Uterus (tissue), 2 donors: ENCODE measurements at regions not wholly inside any gene's neighbourhood (a gene's known extent, or its start where the extent isn't known, plus 50 kb on each side); places are given as distances from the start of the nearest gene placed in this dataset.

Experiments
- POLR2A ChIP-seq, 2 donors: fragments of 450-650 bp; IDR thresholded peaks; one replicate each; pipeline ENCODE4 v1.6.1; 2016; ENCODE audit warnings: antibody characterized with exemption in 2 of 2, mild to moderate bottlenecking in 1 of 2, moderate library complexity in 1 of 2
- TF ChIP-seq, protein P1 (sequence below), 4 experiments: fragments of 200-600 bp in 2 of 4; fragments of 450-650 bp in 2 of 4; sonication (generic) in 2 of 4; IDR thresholded peaks; one replicate each; pipeline ENCODE4 v1.5.1; 2016 to 2019; ENCODE audit warnings: antibody characterized with exemption in 4 of 4, mild to moderate bottlenecking in 2 of 4, moderate library complexity in 1 of 4

DNA sequence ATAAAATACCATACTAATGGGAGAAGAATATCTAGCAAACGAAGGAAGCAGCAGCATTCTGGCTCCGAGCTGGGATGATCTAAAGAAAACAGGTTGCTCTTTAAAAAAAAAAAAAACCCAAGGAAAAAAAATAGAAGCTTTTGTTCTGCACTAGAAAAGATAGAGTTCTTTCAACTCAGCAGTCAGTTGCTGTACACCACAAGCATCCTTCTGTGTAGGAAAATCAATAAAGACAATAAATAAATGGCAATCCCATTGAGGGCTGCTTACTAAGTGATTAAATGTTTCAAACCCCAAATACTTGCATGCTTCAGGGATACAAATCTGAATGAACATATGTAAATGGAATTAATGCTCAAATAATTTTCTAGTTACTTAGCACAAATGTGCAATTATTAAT lies 207.1 kb downstream of the TEX36 start:
- TF ChIP-seq, protein P1, sequence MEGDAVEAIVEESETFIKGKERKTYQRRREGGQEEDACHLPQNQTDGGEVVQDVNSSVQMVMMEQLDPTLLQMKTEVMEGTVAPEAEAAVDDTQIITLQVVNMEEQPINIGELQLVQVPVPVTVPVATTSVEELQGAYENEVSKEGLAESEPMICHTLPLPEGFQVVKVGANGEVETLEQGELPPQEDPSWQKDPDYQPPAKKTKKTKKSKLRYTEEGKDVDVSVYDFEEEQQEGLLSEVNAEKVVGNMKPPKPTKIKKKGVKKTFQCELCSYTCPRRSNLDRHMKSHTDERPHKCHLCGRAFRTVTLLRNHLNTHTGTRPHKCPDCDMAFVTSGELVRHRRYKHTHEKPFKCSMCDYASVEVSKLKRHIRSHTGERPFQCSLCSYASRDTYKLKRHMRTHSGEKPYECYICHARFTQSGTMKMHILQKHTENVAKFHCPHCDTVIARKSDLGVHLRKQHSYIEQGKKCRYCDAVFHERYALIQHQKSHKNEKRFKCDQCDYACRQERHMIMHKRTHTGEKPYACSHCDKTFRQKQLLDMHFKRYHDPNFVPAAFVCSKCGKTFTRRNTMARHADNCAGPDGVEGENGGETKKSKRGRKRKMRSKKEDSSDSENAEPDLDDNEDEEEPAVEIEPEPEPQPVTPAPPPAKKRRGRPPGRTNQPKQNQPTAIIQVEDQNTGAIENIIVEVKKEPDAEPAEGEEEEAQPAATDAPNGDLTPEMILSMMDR (IDR thresholded peaks at IDR 0.05): no peak
- TF ChIP-seq POLR2A (IDR thresholded peaks at IDR 0.05): no peak
